Osteoblast (primary cell): ENCODE measurements at regions not wholly inside any gene's neighbourhood (a gene's known extent, or its start where the extent isn't known, plus 50 kb on each side); places are given as distances from the start of the nearest gene placed in this dataset.

Source experiments
- DNase-seq: peaks from one replicate; pipeline ENCODE4 v3.0.0; 2011; ENCODE audit warnings: low spot score, mixed read lengths; ENCODE audit not compliant: insufficient read length; ENCODE audit errors: missing footprints
- H2AFZ ChIP-seq: 2 replicates; pipeline ENCODE4 v1.6.0; 2011; ENCODE audit warnings: mild to moderate bottlenecking, low read length
- H3K27ac ChIP-seq: 2 replicates; pipeline ENCODE4 v1.5.1; 2011; ENCODE audit warnings: mild to moderate bottlenecking, low read depth, low read length, moderate library complexity
- H3K27me3 ChIP-seq: 2 replicates; pipeline ENCODE4 v1.6.0; 2012; ENCODE audit warnings: mild to moderate bottlenecking, control low read depth, inconsistent platforms, low read length, moderate library complexity; ENCODE audit not compliant: insufficient read depth
- H3K36me3 ChIP-seq: 2 replicates; pipeline ENCODE4 v1.5.1; 2011; ENCODE audit warnings: mild to moderate bottlenecking, low read length, control low read depth, moderate library complexity; ENCODE audit not compliant: insufficient read depth
- H3K4me1 ChIP-seq: 2 replicates; pipeline ENCODE4 v1.5.1; 2011; ENCODE audit warnings: mild to moderate bottlenecking, low read length, control low read depth, moderate library complexity; ENCODE audit not compliant: insufficient read depth
- H3K4me2 ChIP-seq: 2 replicates; pipeline ENCODE4 v1.6.0; 2011; ENCODE audit warnings: mild to moderate bottlenecking, low read length; ENCODE audit not compliant: insufficient read depth
- H3K4me3 ChIP-seq: fragments of 200-600 bp; sonication (generic); 3 replicates; pipeline ENCODE4 v1.5.1; 2012; ENCODE audit warnings: mild to moderate bottlenecking, low read length, inconsistent platforms; ENCODE audit not compliant: insufficient read depth
- H3K79me2 ChIP-seq: 2 replicates; pipeline ENCODE4 v1.6.0; 2012; ENCODE audit warnings: mild to moderate bottlenecking, low read length, control low read depth, inconsistent platforms; ENCODE audit not compliant: insufficient read depth
- H3K9me3 ChIP-seq: 2 replicates; pipeline ENCODE4 v1.5.1; 2011; ENCODE audit warnings: low read depth, low read length, control low read depth
- H4K20me1 ChIP-seq: 2 replicates; pipeline ENCODE4 v1.6.0; 2012; ENCODE audit warnings: mild to moderate bottlenecking, low read length, control low read depth; ENCODE audit not compliant: insufficient read depth
- TF ChIP-seq, protein P1 (sequence below): IDR thresholded peaks from 2 replicates; pipeline ENCODE4 v1.5.1; 2011; ENCODE audit warnings: mild to moderate bottlenecking, low read depth, low read length, moderate library complexity; ENCODE audit errors: extremely low read depth

DNA sequence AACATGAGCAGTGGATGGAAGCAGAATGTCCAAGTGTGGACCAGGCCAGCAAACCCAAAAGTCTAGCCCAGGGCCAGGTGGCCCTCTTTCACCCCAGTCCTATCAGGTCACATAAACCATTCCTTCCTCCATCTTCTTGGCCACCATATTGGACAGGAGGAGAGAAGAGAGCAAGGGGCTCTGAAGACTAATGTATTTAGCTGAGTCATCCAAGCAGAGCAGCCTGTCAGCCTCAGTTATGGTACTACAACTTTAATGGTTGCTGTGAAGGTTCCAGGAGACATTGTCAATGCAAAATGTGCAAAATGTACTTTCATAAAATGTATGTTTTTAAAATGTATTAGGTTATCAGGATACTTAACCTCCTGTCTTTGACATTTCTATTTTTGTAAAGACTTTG, 159.5 kb downstream of the GPAM start:
- no peak overlapping the region for H3K4me2 ChIP-seq
- no peaks in the 10 kb centered on the region for H4K20me1 ChIP-seq
- H3K36me3 ChIP-seq: no peaks in the 10 kb centered on the region
- H2AFZ ChIP-seq: no peak overlapping the region
- no peak overlapping the region for H3K4me3 ChIP-seq
- H3K9me3 ChIP-seq: no peaks in the 10 kb centered on the region
- H3K79me2 ChIP-seq: no peaks in the 10 kb centered on the region
- TF ChIP-seq, protein P1, sequence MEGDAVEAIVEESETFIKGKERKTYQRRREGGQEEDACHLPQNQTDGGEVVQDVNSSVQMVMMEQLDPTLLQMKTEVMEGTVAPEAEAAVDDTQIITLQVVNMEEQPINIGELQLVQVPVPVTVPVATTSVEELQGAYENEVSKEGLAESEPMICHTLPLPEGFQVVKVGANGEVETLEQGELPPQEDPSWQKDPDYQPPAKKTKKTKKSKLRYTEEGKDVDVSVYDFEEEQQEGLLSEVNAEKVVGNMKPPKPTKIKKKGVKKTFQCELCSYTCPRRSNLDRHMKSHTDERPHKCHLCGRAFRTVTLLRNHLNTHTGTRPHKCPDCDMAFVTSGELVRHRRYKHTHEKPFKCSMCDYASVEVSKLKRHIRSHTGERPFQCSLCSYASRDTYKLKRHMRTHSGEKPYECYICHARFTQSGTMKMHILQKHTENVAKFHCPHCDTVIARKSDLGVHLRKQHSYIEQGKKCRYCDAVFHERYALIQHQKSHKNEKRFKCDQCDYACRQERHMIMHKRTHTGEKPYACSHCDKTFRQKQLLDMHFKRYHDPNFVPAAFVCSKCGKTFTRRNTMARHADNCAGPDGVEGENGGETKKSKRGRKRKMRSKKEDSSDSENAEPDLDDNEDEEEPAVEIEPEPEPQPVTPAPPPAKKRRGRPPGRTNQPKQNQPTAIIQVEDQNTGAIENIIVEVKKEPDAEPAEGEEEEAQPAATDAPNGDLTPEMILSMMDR: no peak
- H3K27me3 ChIP-seq: no peaks in the 10 kb centered on the region
- H3K4me1 ChIP-seq: no peaks in the 10 kb centered on the region
- no peak for DNase-seq
- no peak overlapping the region for H3K27ac ChIP-seq

DNA sequence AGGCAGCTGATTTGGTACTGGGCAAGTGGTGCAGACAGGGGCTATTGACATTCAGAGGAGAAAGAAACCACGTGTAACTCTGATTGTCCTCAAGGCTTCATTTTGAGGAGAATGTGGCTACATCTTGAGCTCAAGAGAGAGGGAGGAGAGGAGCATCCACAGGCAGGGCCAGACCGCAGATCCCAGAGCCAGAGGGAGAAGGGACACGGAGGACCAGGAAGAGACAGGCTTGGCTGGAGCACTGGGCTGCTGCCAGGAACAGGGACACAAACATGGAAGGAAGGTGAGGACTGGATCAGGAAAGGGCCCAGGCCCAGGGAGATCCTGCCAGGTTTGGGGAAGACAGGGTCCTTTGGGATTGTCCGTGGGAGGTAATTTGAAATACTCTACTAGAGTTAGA, 158.3 kb downstream of the GPAM start:
- Histone ChIP-seq H3K27me3 (no peaks in the 10 kb centered on the region), H3K27ac (no peak overlapping the region), H4K20me1 (no peaks in the 10 kb centered on the region), H3K9me3 (peaks cover 3% of the 10 kb centered on the region), H3K4me3 (no peak overlapping the region), H2AFZ (no peak overlapping the region), H3K36me3 (no peaks in the 10 kb centered on the region), H3K4me2 (no peak overlapping the region), H3K79me2 (no peaks in the 10 kb centered on the region), H3K4me1 (no peaks in the 10 kb centered on the region)
- TF ChIP-seq, protein P1: no peak
- no peak for DNase-seq

DNA sequence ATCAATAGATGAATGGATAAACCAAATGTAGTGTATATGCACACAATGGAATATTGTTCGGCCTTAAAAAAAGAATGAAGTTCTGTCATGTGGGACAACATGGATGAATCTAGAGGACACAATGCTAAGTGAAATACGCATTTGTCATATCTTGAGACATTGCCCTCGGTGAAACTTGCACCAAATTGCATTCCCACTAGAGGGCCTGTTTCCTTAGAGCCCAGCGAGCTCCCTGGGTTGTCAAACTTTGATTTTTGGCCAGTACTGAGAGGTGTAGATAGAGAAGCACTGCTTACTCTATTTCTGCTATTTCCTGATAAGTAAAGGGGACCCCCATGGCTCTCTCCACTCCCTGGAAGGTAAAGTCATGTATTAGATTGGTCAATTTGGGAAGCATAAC, 157.1 kb downstream of the GPAM start:
- no peak overlapping the region for H3K4me3 ChIP-seq
- H3K27ac ChIP-seq: no peak overlapping the region
- no peaks in the 10 kb centered on the region for H3K4me1 ChIP-seq
- no peaks in the 10 kb centered on the region for H4K20me1 ChIP-seq
- peaks cover 3% of the 10 kb centered on the region for H3K9me3 ChIP-seq
- H2AFZ ChIP-seq: no peak overlapping the region
- H3K4me2 ChIP-seq: no peak overlapping the region
- TF ChIP-seq, protein P1: no peak
- H3K79me2 ChIP-seq: no peaks in the 10 kb centered on the region
- no peak for DNase-seq
- no peaks in the 10 kb centered on the region for H3K27me3 ChIP-seq
- no peaks in the 10 kb centered on the region for H3K36me3 ChIP-seq

DNA sequence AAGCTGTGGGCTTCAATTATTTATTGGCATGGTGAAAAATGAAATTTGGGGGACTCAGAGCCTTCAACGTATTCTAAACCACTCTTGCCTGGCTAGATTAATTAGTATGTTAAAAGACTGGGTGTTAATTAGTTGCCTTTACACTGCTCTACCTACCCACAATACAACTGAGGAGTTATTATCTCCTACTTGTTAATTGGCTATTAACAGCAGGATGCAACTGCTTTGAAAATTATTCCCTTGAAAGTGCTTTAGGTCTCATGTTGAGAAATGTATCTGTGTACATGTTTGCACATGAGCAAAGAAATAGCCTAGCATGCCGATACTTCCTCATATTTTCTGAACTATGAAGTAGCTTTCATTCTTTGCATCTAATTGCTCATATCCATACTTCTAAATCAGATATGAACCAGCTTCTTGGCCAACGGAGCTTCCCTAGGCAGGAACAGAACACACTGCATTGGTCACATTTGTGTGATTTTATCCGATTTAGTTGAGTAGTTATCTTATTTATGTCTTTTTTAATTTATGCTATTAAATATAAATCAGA, 155.8 kb downstream of the GPAM start:
- no peaks in the 10 kb centered on the region for H4K20me1 ChIP-seq
- no peak overlapping the region for H3K4me3 ChIP-seq
- H3K79me2 ChIP-seq: no peaks in the 10 kb centered on the region
- TF ChIP-seq, protein P1: no peak
- no peaks in the 10 kb centered on the region for H3K27me3 ChIP-seq
- H3K27ac ChIP-seq: no peak overlapping the region
- no peaks in the 10 kb centered on the region for H3K4me1 ChIP-seq
- H2AFZ ChIP-seq: no peak overlapping the region
- DNase-seq: no peak
- peaks cover 3% of the 10 kb centered on the region for H3K9me3 ChIP-seq
- no peaks in the 10 kb centered on the region for H3K36me3 ChIP-seq
- H3K4me2 ChIP-seq: no peak overlapping the region
